HTR-8/SVneo (cell line): ENCODE measurements at regions not wholly inside any gene's neighbourhood (a gene's known extent, or its start where the extent isn't known, plus 50 kb on each side); places are given as distances from the start of the nearest gene placed in this dataset.

Experiments
- DNase-seq: peaks from one replicate; pipeline ENCODE4 v3.0.0; 2011; ENCODE audit warnings: low spot score, mixed read lengths; ENCODE audit not compliant: insufficient read length
- FAIRE-seq: peaks from 2 replicates; lab custom pipeline; 2011; peaks lifted over from hg19 to GRCh38; lab: Jason Lieb, UNC

- no peak for FAIRE-seq
- no peak for DNase-seq
Measured at GRCh38 chr13:22243469-22244163, 572.7 kb downstream of the FGF9 start.

DNA sequence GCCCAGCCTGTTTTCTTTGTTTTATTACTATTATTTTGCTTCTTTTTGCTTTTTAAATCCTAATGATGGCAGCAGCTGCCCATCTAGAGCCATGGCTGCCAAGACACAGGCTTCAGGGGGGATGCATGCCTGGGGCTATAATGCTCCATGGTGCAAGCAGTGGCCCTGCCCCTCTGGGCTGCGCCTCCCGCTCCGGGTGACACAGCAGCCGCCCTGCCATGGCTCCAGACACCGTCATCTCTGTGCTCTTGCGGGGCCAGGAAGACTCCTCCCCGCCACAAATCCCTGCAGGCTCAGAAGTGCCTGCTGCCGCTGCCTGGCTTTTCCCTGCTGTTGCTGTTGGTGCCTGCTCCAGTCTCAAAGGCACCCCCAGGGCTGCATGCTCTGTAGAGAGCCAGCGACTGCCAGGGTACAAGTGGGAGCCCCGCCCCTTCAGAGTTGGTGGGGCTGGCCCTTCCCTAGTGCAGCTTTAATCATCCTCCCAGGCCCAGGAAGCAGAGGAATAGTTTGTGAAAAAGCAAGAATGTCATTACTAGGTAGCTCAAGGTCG is 581.5 kb downstream of the FGF9 start:
- DNase-seq (no peak), FAIRE-seq (no peak)

DNA sequence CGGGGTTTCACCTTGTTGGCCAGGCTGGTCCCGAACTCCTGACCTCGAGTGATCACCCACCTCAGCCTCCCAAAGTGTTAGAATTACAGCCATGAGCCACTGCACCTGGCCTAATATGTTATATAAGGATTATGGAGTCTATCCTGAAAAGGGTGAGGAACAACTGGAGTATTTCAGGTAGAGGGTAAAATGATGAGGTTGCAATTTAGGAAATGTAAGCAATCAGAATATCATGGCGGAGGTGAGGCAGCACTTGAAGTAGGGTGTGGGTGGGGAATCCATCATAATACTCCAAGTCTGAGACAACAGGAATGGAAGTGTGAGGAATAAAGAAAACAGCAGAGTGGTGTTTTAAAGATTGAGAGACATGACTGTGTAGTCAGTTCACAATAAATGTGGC is 582.2 kb downstream of the FGF9 start:
- DNase-seq, result no peak
- no peak for FAIRE-seq

- FAIRE-seq, result no peak
Measured at GRCh38 chr13:22256111-22256639, 585.3 kb downstream of the FGF9 start.

DNA sequence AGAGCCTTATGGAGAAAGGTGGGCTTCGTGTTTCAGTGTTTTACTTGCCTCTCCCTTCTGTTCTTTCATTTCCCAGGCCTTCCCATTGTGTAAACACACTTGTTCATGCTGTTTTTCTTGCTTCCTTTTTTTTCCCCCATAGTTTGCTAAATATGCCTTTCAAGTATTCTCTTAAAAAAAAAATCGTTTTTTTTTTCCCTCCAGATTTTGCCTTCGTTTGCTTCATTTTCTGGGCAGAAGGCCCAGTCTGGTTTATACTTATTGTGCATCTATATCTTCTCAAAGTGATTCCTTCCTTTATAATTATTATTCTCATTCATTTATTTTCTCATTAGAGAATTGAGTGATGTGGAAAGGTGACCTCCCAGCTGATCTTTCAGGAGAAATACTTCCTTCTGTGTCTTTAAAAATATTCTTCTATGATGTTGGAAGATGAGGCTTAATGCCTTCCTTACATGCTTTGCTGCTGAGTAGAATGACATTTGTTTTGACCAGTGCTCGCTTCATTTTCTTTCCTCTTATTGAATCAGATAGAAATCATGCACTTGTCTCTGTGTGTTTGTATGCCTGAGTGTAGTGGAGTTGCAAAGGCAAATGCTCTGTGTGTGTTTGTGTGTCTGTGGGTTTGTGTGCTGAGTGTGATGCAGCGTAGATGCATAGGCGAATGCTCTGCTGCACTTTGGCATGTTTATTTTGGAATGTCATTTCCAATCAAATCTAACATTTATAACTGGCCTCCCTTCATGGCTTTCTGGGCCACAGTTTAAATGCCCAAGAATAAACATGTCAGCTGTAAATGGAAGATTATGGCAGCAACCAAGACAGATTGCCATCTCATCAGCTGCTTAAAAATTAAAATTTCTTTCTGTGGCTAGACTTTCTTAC is 591.4 kb downstream of the FGF9 start:
- DNase-seq (no peak), FAIRE-seq (no peak)

More at GRCh38 chr13:22256111-22256639, 585.3 kb downstream of the FGF9 start:
- DNase-seq, result no peak

DNA sequence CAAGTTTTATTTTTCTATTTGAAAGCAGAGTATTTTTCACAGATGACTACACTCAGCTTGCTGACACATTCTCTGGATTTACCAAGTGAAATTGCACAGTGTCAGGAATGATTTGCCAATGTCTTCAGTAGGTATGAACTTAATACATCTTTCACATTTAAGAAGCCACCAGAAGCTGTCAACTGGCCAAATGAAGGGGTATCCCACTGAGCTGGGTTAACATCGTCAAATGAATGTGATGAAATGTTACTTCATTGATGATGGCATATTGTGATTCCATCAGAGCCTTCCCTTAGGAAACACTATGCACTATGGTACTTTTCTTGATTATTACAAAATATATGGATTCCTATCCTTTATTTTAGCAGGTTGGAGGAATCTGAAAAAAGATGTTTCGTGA is 592.3 kb downstream of the FGF9 start:
- FAIRE-seq, result no peak
- DNase-seq, result no peak

- DNase-seq (no peak), FAIRE-seq (no peak)
Measured at GRCh38 chr13:22265563-22265962, 594.7 kb downstream of the FGF9 start.

- FAIRE-seq (no peak), DNase-seq (no peak)
Measured at GRCh38 chr13:22270881-22271280, 600.0 kb downstream of the FGF9 start.

GRCh38 chr13:22271903-22272302 is 601.0 kb downstream of the FGF9 start:
- FAIRE-seq, result no peak

GRCh38 chr13:22275393-22275792 is 604.5 kb downstream of the FGF9 start:
- FAIRE-seq, result no peak

More at GRCh38 chr13:22271903-22272302, 601.0 kb downstream of the FGF9 start:
- DNase-seq, result no peak

GRCh38 chr13:22276616-22277015 is 605.7 kb downstream of the FGF9 start:
- DNase-seq (no peak), FAIRE-seq (no peak)

More at GRCh38 chr13:22275393-22275792, 604.5 kb downstream of the FGF9 start:
- no peak for DNase-seq

DNA sequence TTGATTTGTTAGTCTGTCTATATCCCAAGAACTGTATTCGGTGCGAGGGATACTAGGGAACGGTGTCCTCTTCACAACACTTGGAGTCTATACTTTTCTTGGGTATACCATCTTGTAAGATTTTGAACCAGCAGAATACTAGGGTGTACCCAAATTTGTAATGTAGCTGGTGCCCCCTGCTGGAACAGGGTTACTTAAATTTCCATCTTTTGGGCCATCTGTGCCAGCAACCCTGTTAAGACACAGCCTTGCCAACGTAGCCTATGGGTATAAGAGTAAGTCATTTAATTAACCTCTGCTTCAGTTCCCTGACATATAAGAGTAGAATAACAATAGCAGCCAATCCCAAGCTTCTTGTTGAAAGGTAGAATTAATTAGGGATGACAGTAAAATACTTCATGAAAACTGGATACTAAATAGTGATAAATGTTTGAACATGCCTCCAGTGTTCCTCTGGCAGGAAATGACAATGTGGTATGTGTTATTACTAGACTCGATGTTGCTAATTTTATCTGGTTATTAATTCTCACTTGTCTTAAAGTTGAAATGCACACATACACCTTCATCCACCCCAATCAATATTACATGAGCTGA is 607.6 kb downstream of the FGF9 start:
- no peak for DNase-seq
- no peak for FAIRE-seq

DNA sequence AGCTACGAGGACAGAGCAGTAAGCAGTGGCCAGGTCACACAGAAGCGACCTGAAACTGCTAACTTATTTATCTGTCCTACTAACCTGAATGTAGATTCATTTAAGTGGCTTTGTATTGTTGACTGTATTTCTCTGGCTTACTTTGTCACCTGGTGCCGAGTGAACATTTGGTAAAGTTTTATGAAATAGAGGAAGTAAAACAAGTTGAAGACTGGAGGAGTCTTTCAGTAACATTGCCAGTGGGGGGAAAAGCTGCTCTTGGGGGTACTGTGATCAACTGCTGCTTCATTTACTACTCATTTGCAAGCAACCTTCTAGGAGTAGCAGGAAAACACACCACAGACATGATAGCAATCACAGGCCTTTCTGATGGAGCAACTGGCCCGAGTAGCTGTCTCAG is 615.0 kb downstream of the FGF9 start:
- FAIRE-seq (no peak), DNase-seq (no peak)

GRCh38 chr13:22286338-22286737 is 615.5 kb downstream of the FGF9 start:
- FAIRE-seq (no peak), DNase-seq (no peak)

GRCh38 chr13:22287343-22287920 is 616.6 kb downstream of the FGF9 start:
- FAIRE-seq (no peak), DNase-seq (no peak)

DNA sequence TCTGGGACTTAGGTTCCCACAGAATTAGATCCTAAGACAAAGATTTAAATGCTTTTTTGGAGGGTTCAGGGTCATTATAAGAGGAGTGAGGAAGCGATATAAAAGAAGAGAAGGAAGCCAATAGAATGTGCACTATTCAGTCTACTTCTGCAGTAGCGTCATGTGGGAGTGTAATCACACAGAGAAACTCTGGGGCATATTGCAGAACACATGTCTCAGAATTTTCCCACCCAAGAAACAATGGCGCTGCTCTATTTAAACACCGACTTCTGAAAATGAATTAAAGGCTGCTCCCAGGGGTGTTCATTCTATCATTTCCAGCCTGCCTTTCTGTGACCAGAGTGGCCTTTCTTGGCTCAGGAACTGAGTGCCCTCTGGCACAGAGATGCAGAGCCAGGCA is 617.6 kb downstream of the FGF9 start:
- FAIRE-seq, result no peak

GRCh38 chr13:22289711-22290110 is 618.8 kb downstream of the FGF9 start:
- no peak for FAIRE-seq

More for the DNA sequence above, 617.6 kb downstream of the FGF9 start:
- no peak for DNase-seq

GRCh38 chr13:22298530-22298929 is 627.7 kb downstream of the FGF9 start:
- DNase-seq, result no peak

More at GRCh38 chr13:22289711-22290110, 618.8 kb downstream of the FGF9 start:
- DNase-seq, result no peak

GRCh38 chr13:22311734-22312404 is 641.0 kb downstream of the FGF9 start:
- FAIRE-seq, result no peak
- DNase-seq, result no peak

More at GRCh38 chr13:22298530-22298929, 627.7 kb downstream of the FGF9 start:
- FAIRE-seq, result no peak
